NCI-H1092 (cell line): ENCODE measurements at regions not wholly inside any gene's neighbourhood (a gene's known extent, or its start where the extent isn't known, plus 50 kb on each side); places are given as distances from the start of the nearest gene placed in this dataset.

Experiments
- DNase-seq: peaks from one replicate; lab custom pipeline; 2025; lab: John Stamatoyannopoulos, UW

- no peak for DNase-seq
These were observed 676.9 kb upstream of the ADGRL4 start for GRCh38 chr1:79683420-79683819.

- DNase-seq, result no peak
These were observed 675.9 kb upstream of the ADGRL4 start for GRCh38 chr1:79682478-79682877.

GRCh38 chr1:79681382-79681781 lies 674.9 kb upstream of the ADGRL4 start:
- DNase-seq, result no peak

- no peak for DNase-seq
These were observed 673.4 kb upstream of the ADGRL4 start for GRCh38 chr1:79679916-79680315.

GRCh38 chr1:79667848-79668696 lies 661.5 kb upstream of the ADGRL4 start:
- DNase-seq, result no peak

GRCh38 chr1:79667166-79667565 lies 660.6 kb upstream of the ADGRL4 start:
- no peak for DNase-seq

GRCh38 chr1:79663916-79664315 lies 657.4 kb upstream of the ADGRL4 start:
- no peak for DNase-seq

GRCh38 chr1:79662596-79662995 lies 656.1 kb upstream of the ADGRL4 start:
- no peak for DNase-seq

GRCh38 chr1:79660129-79660528 lies 653.6 kb upstream of the ADGRL4 start:
- no peak for DNase-seq

- no peak for DNase-seq
These were observed 651.6 kb upstream of the ADGRL4 start for GRCh38 chr1:79657951-79658658.

- DNase-seq, result no peak
These were observed 649.3 kb upstream of the ADGRL4 start for GRCh38 chr1:79655876-79656275.

GRCh38 chr1:79652426-79652825 lies 645.9 kb upstream of the ADGRL4 start:
- DNase-seq, result no peak

- no peak for DNase-seq
These were observed 641.6 kb upstream of the ADGRL4 start for GRCh38 chr1:79648126-79648525.

- DNase-seq, result no peak
These were observed 640.4 kb upstream of the ADGRL4 start for GRCh38 chr1:79646880-79647279.

GRCh38 chr1:79638382-79638781 lies 631.9 kb upstream of the ADGRL4 start:
- no peak for DNase-seq

- no peak for DNase-seq
These were observed 626.9 kb upstream of the ADGRL4 start for GRCh38 chr1:79633456-79633855.

- DNase-seq, result no peak
These were observed 622.9 kb upstream of the ADGRL4 start for GRCh38 chr1:79629414-79629813.

- no peak for DNase-seq
These were observed 611.2 kb upstream of the ADGRL4 start for GRCh38 chr1:79617777-79618176.

GRCh38 chr1:79614762-79615161 lies 608.2 kb upstream of the ADGRL4 start:
- DNase-seq, result no peak

GRCh38 chr1:79614106-79614505 lies 607.6 kb upstream of the ADGRL4 start:
- no peak for DNase-seq

GRCh38 chr1:79613046-79613445 lies 606.5 kb upstream of the ADGRL4 start:
- DNase-seq, result no peak

- no peak for DNase-seq
These were observed 598.1 kb upstream of the ADGRL4 start for GRCh38 chr1:79604490-79605198.

GRCh38 chr1:79603843-79604242 lies 597.3 kb upstream of the ADGRL4 start:
- no peak for DNase-seq
